Prostate gland (tissue), 2 donors: ENCODE measurements at regions not wholly inside any gene's neighbourhood (a gene's known extent, or its start where the extent isn't known, plus 50 kb on each side); places are given as distances from the start of the nearest gene placed in this dataset.

Experiments
- CTCF ChIP-seq, 4 experiments: fragments of 200-600 bp in 2 of 4; fragments of 450-650 bp in 2 of 4; sonication (generic) in 2 of 4; IDR thresholded peaks; 1 replicate in 3 of 4; 2 replicates in 1 of 4; pipeline ENCODE4 v1.5.1; 2016 to 2019; ENCODE audit warnings: antibody characterized with exemption in 4 of 4, mild to moderate bottlenecking in 2 of 4, moderate library complexity in 2 of 4
- POLR2A ChIP-seq: fragments of 450-650 bp; IDR thresholded peaks from one replicate; pipeline ENCODE4 v1.6.1; 2016; ENCODE audit warnings: antibody characterized with exemption, mild to moderate bottlenecking
- POLR2AphosphoS5 ChIP-seq: sonication (generic); formaldehyde crosslinking; IDR thresholded peaks from one replicate; pipeline ENCODE4 v1.6.1; 2017; ENCODE audit warnings: antibody characterized with exemption

GRCh38 chr1:29424266-29424665 is 187.9 kb downstream of the PTPRU start:
- no peak for TF ChIP-seq POLR2A
- no peak for TF ChIP-seq CTCF (IDR thresholded peaks at IDR 0.05)
- no peak for TF ChIP-seq POLR2AphosphoS5
